K562 (cell line): ENCODE measurements at regions not wholly inside any gene's neighbourhood (a gene's known extent, or its start where the extent isn't known, plus 50 kb on each side); places are given as distances from the start of the nearest gene placed in this dataset.

Source experiments
- ATAC-seq: fragments of 200-7000 bp; cut with Tn5 transposase; 3 replicates; pipeline ENCODE4 v1.9.1; 2020; ENCODE audit warnings: moderate library complexity
- BruUV-seq: library from RNA; stranded (reverse); fragments of 400-500 nt; replicated peaks from 2 replicates; lab custom pipeline; 2021; lab: Mats Ljungman, UMichigan
- CTCF ChIA-PET: fragments of 300-600 bp; formaldehyde crosslinking; extraction: SDS; loops from one replicate; lab custom pipeline; 2021; ENCODE audit warnings: low intra/inter-chr PET ratio; lab: Yijun Ruan, JAX
- POLR2A ChIA-PET: fragments of 300-600, 350-650 bp; sonication (Branson Sonifier 250); formaldehyde crosslinking; extraction: SDS; loops from one replicate; lab custom pipeline; 2021; ENCODE audit warnings: antibody characterized with exemption, inconsistent platforms; lab: Yijun Ruan, JAX
- DNase-seq, 4 experiments: peaks; one replicate each; pipeline versions ENCODE4 v3.0.0 to v3.0.0-alpha.2; 2011 to 2018; ENCODE audit warnings: low spot score in 3 of 4, mixed read lengths in 3 of 4; ENCODE audit errors: extremely low read depth in 1 of 4
- FAIRE-seq: peaks from 2 replicates; lab custom pipeline; 2011; peaks lifted over from hg19 to GRCh38; lab: Jason Lieb, UNC
- H2AFZ ChIP-seq: 2 replicates; pipeline ENCODE4 v1.6.0; 2011; ENCODE audit warnings: low read depth, low read length, control low read depth, inconsistent platforms
- H3K27ac ChIP-seq: fragments of 200-600 bp; 3 replicates; pipeline ENCODE4 v1.8.0; 2011; ENCODE audit warnings: low read depth, mild to moderate bottlenecking, control low read depth, inconsistent platforms, low read length, moderate library complexity, mixed read lengths; ENCODE audit errors: extremely low read depth
- H3K27me3 ChIP-seq, 2 experiments: fragments of 300-600 bp in 1 of 2; 2 replicates in 1 of 2; 3 replicates in 1 of 2; pipeline versions ENCODE4 v1.6.0 to v1.8.0; 2011; ENCODE audit warnings: inconsistent platforms in 2 of 2, low read length in 2 of 2, mild to moderate bottlenecking in 1 of 2, mixed read lengths in 1 of 2, moderate library complexity in 1 of 2; ENCODE audit not compliant: control insufficient read depth in 2 of 2, insufficient read depth in 2 of 2
- H3K36me3 ChIP-seq: fragments of 300-600 bp; 3 replicates; pipeline ENCODE4 v1.8.0; 2011; ENCODE audit warnings: mild to moderate bottlenecking, low read length, inconsistent platforms; ENCODE audit not compliant: control insufficient read depth, insufficient read depth
- H3K4me1 ChIP-seq, 2 experiments: fragments of 200-600 bp in 1 of 2; replicated peaks in 1 of 2; 2 replicates in 1 of 2; 3 replicates in 1 of 2; pipeline versions ENCODE4 v1.5.1 to v1.8.0; 2011; ENCODE audit warnings: inconsistent platforms in 2 of 2, low read length in 2 of 2, mild to moderate bottlenecking in 1 of 2, mixed read lengths in 1 of 2, moderate library complexity in 1 of 2; ENCODE audit not compliant: control insufficient read depth in 2 of 2, insufficient read depth in 2 of 2
- H3K4me2 ChIP-seq: 2 replicates; pipeline ENCODE4 v1.6.1; 2011; ENCODE audit warnings: low read length, control low read depth, inconsistent platforms, mixed read lengths; ENCODE audit not compliant: insufficient read depth
- H3K4me3 ChIP-seq: fragments of 200-600 bp; sonication (generic), shearing (Covaris generic); 2 replicates; pipeline ENCODE4 v1.5.1; 2016; ENCODE audit warnings: control low read depth, inconsistent platforms
- H3K79me2 ChIP-seq: fragments of 200-600 bp; 3 replicates; pipeline ENCODE4 v1.8.0; 2011; ENCODE audit warnings: low read length, inconsistent platforms; ENCODE audit not compliant: control insufficient read depth, insufficient read depth
- H3K9ac ChIP-seq, 2 experiments: 2 replicates each; pipeline versions ENCODE4 v1.6.0 to v1.6.1; 2011; ENCODE audit warnings: low read depth in 2 of 2, low read length in 2 of 2, control low read depth in 1 of 2, inconsistent platforms in 1 of 2, mild to moderate bottlenecking in 1 of 2, mixed read lengths in 1 of 2; ENCODE audit not compliant: insufficient read depth in 1 of 2
- H3K9me1 ChIP-seq: one replicate; pipeline ENCODE4 v1.6.0; 2011; ENCODE audit warnings: inconsistent platforms, mild to moderate bottlenecking, low read length, moderate library complexity; ENCODE audit not compliant: control insufficient read depth, insufficient read depth
- H3K9me3 ChIP-seq: replicated peaks from 2 replicates; pipeline ENCODE4 v1.5.1; 2011; ENCODE audit warnings: low read depth, low read length, inconsistent platforms; ENCODE audit not compliant: control insufficient read depth, insufficient read depth
- H4K20me1 ChIP-seq: replicated peaks from 2 replicates; pipeline ENCODE4 v1.6.1; 2011; ENCODE audit warnings: low read length, inconsistent platforms, mixed read lengths; ENCODE audit not compliant: control insufficient read depth, insufficient read depth
- GABPB1 ChIP-seq: sonication (generic); formaldehyde crosslinking; IDR thresholded peaks from 2 replicates; pipeline ENCODE4 v1.8.0; 2022; ENCODE audit warnings: mild to moderate bottlenecking, missing genetic modification reagents
- ZNF311 ChIP-seq: fragments of 250-450 bp; sonication (Bioruptor Pico); IDR thresholded peaks from 2 replicates; pipeline ENCODE4 v1.4.0; 2020; ENCODE audit warnings: mild to moderate bottlenecking, moderate library complexity
- WGBS: fragments of 100-300 bp; shearing (Covaris generic); methylation state at CpG from one replicate; pipeline ENCODE4 v1.1.6; 2016; ENCODE audit warnings: low coverage, mixed read lengths; ENCODE audit not compliant: insufficient coverage; ENCODE audit errors: missing lambda C conversion rate; 5-methylcytosine and 5-hydroxymethylcytosine counted together
- in situ Hi-C: fragments of 300-500 bp; cut with MboI; formaldehyde crosslinking; loops from 4 replicates; pipeline ENCODE4 v1.15.0; 2018; ENCODE audit warnings: inconsistent platforms, mixed read lengths
- intact Hi-C: fragments of 100-400 bp; cut with micrococcal nuclease; formaldehyde crosslinking; loops from 2 replicates; pipeline ENCODE4 v1.14.2; 2022

- no peaks in the 10 kb centered on the region for H3K9me3 ChIP-seq
- H3K27ac ChIP-seq = peak overlapping the region; percentile 34; the same call in 1 of the 3 replicates
- H3K36me3 ChIP-seq = no peaks in the 10 kb centered on the region; the same call in 2 of the 3 replicates
- intact Hi-C loops (loop anchor here (5.0 kb wide), 1 partner anchor 32 kb away; no protein-coding TSS in a partner anchor), in situ Hi-C loops (no loop called here)
- H3K4me2 ChIP-seq = no peak overlapping the region
- DNase-seq (no peak), ATAC-seq (no peak), FAIRE-seq (no peak)
- 0 out of 2 replicates have a peak overlapping the region, but pooled peaks have one; percentile 11 for H2AFZ ChIP-seq
- no peak overlapping the region; a peak in 1 of 4 replicates for H3K9ac ChIP-seq
- BruUV-seq = no TSS peak
- ChIA-PET POLR2A (interaction anchor here (1.2 to 3.0 kb wide), 3 partner anchors 8 to 18 kb away, joined by 3 to 11 read pairs (median 6); no protein-coding TSS in a partner anchor), CTCF (no interaction called here)
- no peaks in the 10 kb centered on the region for H3K9me1 ChIP-seq
- H3K79me2 ChIP-seq = peaks cover 95% of the 10 kb centered on the region
- no peaks in the 10 kb centered on the region for H3K27me3 ChIP-seq
- TF ChIP-seq GABPB1 (CRISPR knock-in tag) = no peak
- peak; percentile 44; the same call in 1 of the 2 replicates for TF ChIP-seq ZNF311 (CRISPR knock-in tag)
- no peak overlapping the region for H3K4me3 ChIP-seq
- H4K20me1 ChIP-seq = no peaks in the 10 kb centered on the region
- 40% methylated on average over 2 of the region's 2 CpGs for WGBS
- peaks cover 15 to 64% of the 10 kb centered on the region in 2 experiments for H3K4me1 ChIP-seq
Measured at GRCh38 chr5:119304439-119305211, 51.2 kb upstream of the TNFAIP8 start.
